Endothelial cell of umbilical vein (primary cell): ENCODE measurements at regions not wholly inside any gene's neighbourhood (a gene's known extent, or its start where the extent isn't known, plus 50 kb on each side); places are given as distances from the start of the nearest gene placed in this dataset.
A peak's percentile ranks its signal among the peaks of the same experiment; 100 is the strongest.

ENCODE experiments used
- EZH2 ChIP-seq: IDR thresholded peaks from 2 replicates; pipeline ENCODE4 v1.6.1; 2012; ENCODE audit warnings: borderline replicate concordance, low read depth, mild to moderate bottlenecking, moderate library complexity, low read length, inconsistent platforms; ENCODE audit not compliant: severe bottlenecking
- POLR2A ChIP-seq: IDR thresholded peaks from 2 replicates; pipeline ENCODE4 v1.6.1; 2012; ENCODE audit warnings: low read depth, mild to moderate bottlenecking, control low read depth, low read length
- POLR2AphosphoS5 ChIP-seq: IDR thresholded peaks from 2 replicates; pipeline ENCODE4 v1.6.1; 2012; ENCODE audit warnings: low read depth, mild to moderate bottlenecking, control low read depth, low read length, moderate library complexity; ENCODE audit not compliant: insufficient read depth
- TF ChIP-seq, protein P1 (sequence below), 2 donors: IDR thresholded peaks; 1 replicate in 1 of 2; 2 replicates in 1 of 2; pipeline ENCODE4 v1.5.1; 2011; ENCODE audit warnings: low read length in 2 of 2, mild to moderate bottlenecking in 2 of 2, moderate library complexity in 2 of 2, control low read depth in 1 of 2, inconsistent platforms in 1 of 2, low read depth in 1 of 2; ENCODE audit not compliant: insufficient read depth in 1 of 2; ENCODE audit errors: extremely low read depth in 1 of 2
- TF ChIP-seq, protein P2 (sequence below): IDR thresholded peaks from 2 replicates; pipeline ENCODE4 v1.6.1; 2011; ENCODE audit not compliant: insufficient read depth, insufficient read length

DNA sequence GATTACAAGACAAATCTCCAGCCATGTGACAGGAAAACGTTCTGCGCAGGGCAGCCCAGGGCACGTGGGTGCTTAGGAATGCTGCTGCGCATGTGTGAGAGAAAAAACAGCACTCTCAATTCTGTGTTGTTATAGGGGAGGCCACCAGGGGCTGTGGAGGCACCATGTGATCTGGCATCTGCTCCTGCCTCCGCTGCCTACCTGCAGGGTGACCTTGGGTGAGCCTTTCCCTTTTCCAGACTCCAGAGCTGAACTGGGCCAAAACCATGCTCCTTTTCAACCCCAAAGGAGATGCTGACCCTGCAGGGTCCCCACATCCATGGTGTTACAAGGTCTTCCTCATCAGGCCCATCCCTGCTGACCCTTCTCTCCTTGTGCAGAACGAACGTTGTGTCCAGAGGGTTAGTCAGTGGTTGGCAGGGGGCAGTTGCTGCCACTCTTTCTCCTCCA, 81.5 kb upstream of the RASGRF1 start:
- TF ChIP-seq, protein P1, sequence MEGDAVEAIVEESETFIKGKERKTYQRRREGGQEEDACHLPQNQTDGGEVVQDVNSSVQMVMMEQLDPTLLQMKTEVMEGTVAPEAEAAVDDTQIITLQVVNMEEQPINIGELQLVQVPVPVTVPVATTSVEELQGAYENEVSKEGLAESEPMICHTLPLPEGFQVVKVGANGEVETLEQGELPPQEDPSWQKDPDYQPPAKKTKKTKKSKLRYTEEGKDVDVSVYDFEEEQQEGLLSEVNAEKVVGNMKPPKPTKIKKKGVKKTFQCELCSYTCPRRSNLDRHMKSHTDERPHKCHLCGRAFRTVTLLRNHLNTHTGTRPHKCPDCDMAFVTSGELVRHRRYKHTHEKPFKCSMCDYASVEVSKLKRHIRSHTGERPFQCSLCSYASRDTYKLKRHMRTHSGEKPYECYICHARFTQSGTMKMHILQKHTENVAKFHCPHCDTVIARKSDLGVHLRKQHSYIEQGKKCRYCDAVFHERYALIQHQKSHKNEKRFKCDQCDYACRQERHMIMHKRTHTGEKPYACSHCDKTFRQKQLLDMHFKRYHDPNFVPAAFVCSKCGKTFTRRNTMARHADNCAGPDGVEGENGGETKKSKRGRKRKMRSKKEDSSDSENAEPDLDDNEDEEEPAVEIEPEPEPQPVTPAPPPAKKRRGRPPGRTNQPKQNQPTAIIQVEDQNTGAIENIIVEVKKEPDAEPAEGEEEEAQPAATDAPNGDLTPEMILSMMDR (IDR thresholded peaks at IDR 0.05; ENCODE audit: extremely low read depth in 1 of 2, insufficient read depth in 1 of 2, low read depth in 1 of 2, low read length in 2 of 2) = no peak
- TF ChIP-seq EZH2 = no peak
- no peak for TF ChIP-seq POLR2A
- no peak for TF ChIP-seq POLR2AphosphoS5
- TF ChIP-seq, protein P2, sequence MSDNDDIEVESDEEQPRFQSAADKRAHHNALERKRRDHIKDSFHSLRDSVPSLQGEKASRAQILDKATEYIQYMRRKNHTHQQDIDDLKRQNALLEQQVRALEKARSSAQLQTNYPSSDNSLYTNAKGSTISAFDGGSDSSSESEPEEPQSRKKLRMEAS = peak; percentile 29
